GM23248 (cell line): ENCODE measurements at regions not wholly inside any gene's neighbourhood (a gene's known extent, or its start where the extent isn't known, plus 50 kb on each side); places are given as distances from the start of the nearest gene placed in this dataset.

Experiments used
- EZH2 ChIP-seq: fragments of 200-600 bp; sonication (generic); IDR thresholded peaks from 2 replicates; pipeline ENCODE4 v1.6.1; 2018; ENCODE audit warnings: antibody characterized with exemption, mild to moderate bottlenecking; ENCODE audit not compliant: insufficient read depth, poor library complexity, severe bottlenecking
- EZH2phosphoT487 ChIP-seq: fragments of 200-600 bp; sonication (generic); IDR thresholded peaks from 2 replicates; pipeline ENCODE4 v1.6.1; 2018; ENCODE audit warnings: antibody characterized with exemption, moderate library complexity, mild to moderate bottlenecking, low read depth; ENCODE audit not compliant: insufficient read depth

- TF ChIP-seq EZH2phosphoT487 = no peak
- TF ChIP-seq EZH2 = no peak
Measured at GRCh38 chr6:7048894-7049293, 58.9 kb upstream of the RREB1 start.
